ENCODE measurements at regions not wholly inside any gene's neighbourhood (a gene's known extent, or its start where the extent isn't known, plus 50 kb on each side); places are given as distances from the start of the nearest gene placed in this dataset.

DNA sequence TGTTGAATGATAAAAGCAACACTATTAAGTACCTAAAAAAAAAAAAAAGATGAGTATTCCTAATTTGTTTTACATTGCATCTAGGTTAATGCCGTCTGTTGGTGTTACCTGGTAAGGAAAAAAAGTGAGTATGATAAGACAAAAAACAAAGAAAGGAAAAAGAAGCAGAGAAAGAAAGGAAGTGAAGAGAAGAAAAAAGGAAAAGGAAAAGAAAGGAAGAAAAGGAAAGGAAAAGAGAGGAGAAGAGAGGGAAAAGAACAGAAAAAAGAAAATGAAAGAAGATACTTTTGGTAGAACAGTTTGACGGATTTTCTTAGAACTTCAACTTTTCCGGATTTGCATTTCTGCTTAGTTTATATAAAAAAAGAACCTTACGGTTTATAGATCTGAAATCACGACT, 387.9 kb downstream of the METTL4 start (continued):
- TF ChIP-seq CEBPB (IDR thresholded peaks at IDR 0.05; ENCODE audit: low read depth): no peak
- no peak for TF ChIP-seq EZH2phosphoT487 (IDR thresholded peaks at IDR 0.05; ENCODE audit: borderline replicate concordance)
- TF ChIP-seq POLR2A (IDR thresholded peaks at IDR 0.05; ENCODE audit: borderline replicate concordance, extremely low read depth, insufficient read depth, insufficient read length): no peak
- TF ChIP-seq EZH2 (IDR thresholded peaks at IDR 0.05): no peak
- TF ChIP-seq RAD21 (IDR thresholded peaks at IDR 0.05; ENCODE audit: low read depth): no peak
- TF ChIP-seq POLR2AphosphoS5 (IDR thresholded peaks at IDR 0.05; ENCODE audit: low read depth, low read length): no peak

DNA sequence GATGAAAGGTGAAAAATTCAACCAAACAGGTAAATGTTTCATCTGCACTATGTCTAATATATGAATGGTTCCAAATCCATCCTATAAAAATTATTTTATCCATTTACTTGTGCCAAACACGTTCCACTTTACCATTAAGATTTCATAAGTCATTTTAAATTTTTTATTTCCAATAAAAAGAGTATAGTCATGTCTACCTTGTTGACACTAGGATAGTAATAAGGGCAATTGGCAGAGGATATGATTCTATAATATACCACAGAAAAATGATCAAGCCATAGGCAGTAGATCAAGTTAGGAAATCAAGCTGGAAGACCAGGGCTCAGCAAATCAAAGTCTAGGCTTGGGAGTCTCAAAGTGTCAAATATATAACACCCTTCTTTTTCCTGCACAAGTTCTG, 384.3 kb downstream of the METTL4 start:
- Histone ChIP-seq H3K27ac (ENCODE audit: low read depth, low read length) (no peak overlapping the region), H3K4me1 (ENCODE audit: control insufficient read depth in 1 of 2, insufficient read depth in 2 of 2, low read length in 2 of 2) (no peaks in the 10 kb centered on the region), H3K9me3 (ENCODE audit: control insufficient read depth in 1 of 2, insufficient read depth in 1 of 2, low read depth in 1 of 2, low read length in 2 of 2) (no peaks in the 10 kb centered on the region), H3K9ac (ENCODE audit: low read length) (no peak overlapping the region), H3K36me3 (ENCODE audit: control insufficient read depth in 1 of 2, insufficient read depth in 2 of 2, low read length in 2 of 2) (no peaks in the 10 kb centered on the region), H3K4me3 (replicated peaks in 1 of 2; ENCODE audit: low read depth in 1 of 2, low read length in 2 of 2) (no peak overlapping the region), H3K27me3 (ENCODE audit: insufficient read depth, low read length) (peaks cover 6% of the 10 kb centered on the region; the same call in 1 of the 2 replicates), H3K9me2 (ENCODE audit: insufficient read depth) (no peaks in the 10 kb centered on the region), H3K4me2 (ENCODE audit: low read length) (no peak overlapping the region), H4K20me1 (ENCODE audit: insufficient read depth) (no peaks in the 10 kb centered on the region), H2AFZ (ENCODE audit: low read depth, low read length, poor library complexity, severe bottlenecking) (no peak overlapping the region), H3K79me2 (ENCODE audit: insufficient read depth, low read length) (no peaks in the 10 kb centered on the region)
- ATAC-seq (no peak), DNase-seq (ENCODE audit: low read depth, low spot score) (no peak)
- BruUV-seq (replicated peaks): no TSS peak
- TF ChIP-seq EZH2 (IDR thresholded peaks at IDR 0.05): no peak
- no peak for TF ChIP-seq JUND (IDR thresholded peaks at IDR 0.05)
- TF ChIP-seq YY1 (IDR thresholded peaks at IDR 0.05; ENCODE audit: extremely low read depth, insufficient replicate concordance, low read depth, low read length): no peak
- TF ChIP-seq EGR1 (IDR thresholded peaks at IDR 0.05; ENCODE audit: low read depth): no peak
- no peak for TF ChIP-seq POLR2AphosphoS5 (IDR thresholded peaks at IDR 0.05; ENCODE audit: low read depth, low read length)
- no peak for TF ChIP-seq SIN3A (IDR thresholded peaks at IDR 0.05; ENCODE audit: low read depth)
- TF ChIP-seq, protein P1, sequence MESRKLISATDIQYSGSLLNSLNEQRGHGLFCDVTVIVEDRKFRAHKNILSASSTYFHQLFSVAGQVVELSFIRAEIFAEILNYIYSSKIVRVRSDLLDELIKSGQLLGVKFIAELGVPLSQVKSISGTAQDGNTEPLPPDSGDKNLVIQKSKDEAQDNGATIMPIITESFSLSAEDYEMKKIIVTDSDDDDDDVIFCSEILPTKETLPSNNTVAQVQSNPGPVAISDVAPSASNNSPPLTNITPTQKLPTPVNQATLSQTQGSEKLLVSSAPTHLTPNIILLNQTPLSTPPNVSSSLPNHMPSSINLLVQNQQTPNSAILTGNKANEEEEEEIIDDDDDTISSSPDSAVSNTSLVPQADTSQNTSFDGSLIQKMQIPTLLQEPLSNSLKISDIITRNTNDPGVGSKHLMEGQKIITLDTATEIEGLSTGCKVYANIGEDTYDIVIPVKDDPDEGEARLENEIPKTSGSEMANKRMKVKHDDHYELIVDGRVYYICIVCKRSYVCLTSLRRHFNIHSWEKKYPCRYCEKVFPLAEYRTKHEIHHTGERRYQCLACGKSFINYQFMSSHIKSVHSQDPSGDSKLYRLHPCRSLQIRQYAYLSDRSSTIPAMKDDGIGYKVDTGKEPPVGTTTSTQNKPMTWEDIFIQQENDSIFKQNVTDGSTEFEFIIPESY (IDR thresholded peaks at IDR 0.05; ENCODE audit: extremely low read depth, insufficient replicate concordance, low read length): no peak
- TF ChIP-seq FOSL1 (IDR thresholded peaks at IDR 0.05; ENCODE audit: low read depth): no peak
- no peak for TF ChIP-seq CBX3 (IDR thresholded peaks at IDR 0.05; ENCODE audit: low read depth)
- no peak for TF ChIP-seq ZNF274 (IDR thresholded peaks at IDR 0.05; ENCODE audit: low read depth, low read length)
- TF ChIP-seq EZH2phosphoT487 (IDR thresholded peaks at IDR 0.05; ENCODE audit: borderline replicate concordance): no peak
- TF ChIP-seq SP1 (IDR thresholded peaks at IDR 0.05; ENCODE audit: low read depth): no peak
- no peak for TF ChIP-seq ZFX (IDR thresholded peaks at IDR 0.05)
- TF ChIP-seq POLR2A (IDR thresholded peaks at IDR 0.05; ENCODE audit: borderline replicate concordance, extremely low read depth, insufficient read depth, insufficient read length): no peak
- TF ChIP-seq, protein P2, sequence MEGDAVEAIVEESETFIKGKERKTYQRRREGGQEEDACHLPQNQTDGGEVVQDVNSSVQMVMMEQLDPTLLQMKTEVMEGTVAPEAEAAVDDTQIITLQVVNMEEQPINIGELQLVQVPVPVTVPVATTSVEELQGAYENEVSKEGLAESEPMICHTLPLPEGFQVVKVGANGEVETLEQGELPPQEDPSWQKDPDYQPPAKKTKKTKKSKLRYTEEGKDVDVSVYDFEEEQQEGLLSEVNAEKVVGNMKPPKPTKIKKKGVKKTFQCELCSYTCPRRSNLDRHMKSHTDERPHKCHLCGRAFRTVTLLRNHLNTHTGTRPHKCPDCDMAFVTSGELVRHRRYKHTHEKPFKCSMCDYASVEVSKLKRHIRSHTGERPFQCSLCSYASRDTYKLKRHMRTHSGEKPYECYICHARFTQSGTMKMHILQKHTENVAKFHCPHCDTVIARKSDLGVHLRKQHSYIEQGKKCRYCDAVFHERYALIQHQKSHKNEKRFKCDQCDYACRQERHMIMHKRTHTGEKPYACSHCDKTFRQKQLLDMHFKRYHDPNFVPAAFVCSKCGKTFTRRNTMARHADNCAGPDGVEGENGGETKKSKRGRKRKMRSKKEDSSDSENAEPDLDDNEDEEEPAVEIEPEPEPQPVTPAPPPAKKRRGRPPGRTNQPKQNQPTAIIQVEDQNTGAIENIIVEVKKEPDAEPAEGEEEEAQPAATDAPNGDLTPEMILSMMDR (IDR thresholded peaks at IDR 0.05 in 2 of 3, conservative IDR thresholded peaks at IDR 0.05 in 1 of 3; ENCODE audit: borderline replicate concordance in 1 of 3, insufficient read depth in 1 of 3, low read depth in 2 of 3, low read length in 2 of 3): no peak
- TF ChIP-seq TCF7L2 (IDR thresholded peaks at IDR 0.05; ENCODE audit: borderline replicate concordance, extremely low read depth, insufficient read depth, insufficient read length): no peak
- ChIA-PET CTCF (no interaction called here), POLR2A (no interaction called here), RAD21 (ENCODE audit: low non-redundant PET in 1 of 2, low total read pairs in 2 of 2, uncharacterized antibody in 2 of 2, unreplicated experiment in 2 of 2) (no interaction called here)
- intact Hi-C loops (cut with micrococcal nuclease): no loop called here
